DOHH2 (cell line): ENCODE measurements at regions not wholly inside any gene's neighbourhood (a gene's known extent, or its start where the extent isn't known, plus 50 kb on each side); places are given as distances from the start of the nearest gene placed in this dataset.

Experiments used
- H3F3A ChIP-seq: fragments of 200-600 bp; sonication (generic), shearing (Covaris generic); 2 replicates; pipeline ENCODE4 v1.6.0; 2016; ENCODE audit warnings: antibody characterized with exemption, mild to moderate bottlenecking; ENCODE audit not compliant: control insufficient read depth, insufficient read depth
- H3K27ac ChIP-seq: fragments of 200-600 bp; sonication (generic); 2 replicates; pipeline ENCODE4 v1.5.1; 2014; ENCODE audit warnings: low read depth, mild to moderate bottlenecking, low read length, moderate library complexity
- H3K27me3 ChIP-seq: fragments of 200-600 bp; sonication (generic); 2 replicates; pipeline ENCODE4 v1.6.1; 2014; ENCODE audit warnings: mild to moderate bottlenecking, low read length, mixed read lengths; ENCODE audit not compliant: control insufficient read depth
- H3K36me3 ChIP-seq: fragments of 200-600 bp; sonication (generic); 2 replicates; pipeline ENCODE4 v1.6.1; 2014; ENCODE audit warnings: mild to moderate bottlenecking, low read length, moderate library complexity, mixed read lengths; ENCODE audit not compliant: control insufficient read depth
- H3K4me1 ChIP-seq: fragments of 200-600 bp; sonication (generic); 2 replicates; pipeline ENCODE4 v1.6.1; 2014; ENCODE audit warnings: mild to moderate bottlenecking, low read length, mixed read lengths; ENCODE audit not compliant: control insufficient read depth
- H3K4me2 ChIP-seq: fragments of 200-600 bp; sonication (generic); 2 replicates; pipeline ENCODE4 v1.6.0; 2014; ENCODE audit warnings: mild to moderate bottlenecking, low read length, moderate library complexity
- H3K4me3 ChIP-seq: fragments of 200-600 bp; sonication (generic); 2 replicates; pipeline ENCODE4 v1.5.1; 2014; ENCODE audit warnings: mild to moderate bottlenecking, low read length, mixed read lengths
- H3K79me2 ChIP-seq: fragments of 200-600 bp; sonication (generic); 2 replicates; pipeline ENCODE4 v1.6.1; 2014; ENCODE audit warnings: mild to moderate bottlenecking, low read length, mixed read lengths; ENCODE audit not compliant: control insufficient read depth
- H3K9me2 ChIP-seq: fragments of 200-600 bp; sonication (generic); replicated peaks from 2 replicates; pipeline ENCODE4 v1.6.1; 2014; ENCODE audit warnings: mild to moderate bottlenecking, low read length, mixed read lengths; ENCODE audit not compliant: control insufficient read depth
- H3K9me3 ChIP-seq: fragments of 200-600 bp; sonication (generic); 2 replicates; pipeline ENCODE4 v1.6.1; 2014; ENCODE audit warnings: antibody characterized with exemption, low read length, mixed read lengths; ENCODE audit not compliant: control insufficient read depth, insufficient read depth
- H4K20me1 ChIP-seq: fragments of 200-600 bp; sonication (generic); 2 replicates; pipeline ENCODE4 v1.6.0; 2014; ENCODE audit warnings: low read depth, mild to moderate bottlenecking, antibody characterized with exemption, low read length, moderate library complexity; ENCODE audit not compliant: control insufficient read depth, insufficient read depth
- CTCF ChIP-seq: fragments of 200-600 bp; sonication (generic); IDR thresholded peaks from one replicate; pipeline ENCODE4 v1.5.1; 2014; ENCODE audit warnings: antibody characterized with exemption, mild to moderate bottlenecking, low read depth, low read length; ENCODE audit not compliant: poor library complexity, severe bottlenecking
- EZH2phosphoT487 ChIP-seq: fragments of 200-600 bp; sonication (generic); IDR thresholded peaks from 2 replicates; pipeline ENCODE4 v1.6.1; 2017; ENCODE audit warnings: borderline replicate concordance, mild to moderate bottlenecking, antibody characterized with exemption, low read length, moderate library complexity, mixed read lengths

DNA sequence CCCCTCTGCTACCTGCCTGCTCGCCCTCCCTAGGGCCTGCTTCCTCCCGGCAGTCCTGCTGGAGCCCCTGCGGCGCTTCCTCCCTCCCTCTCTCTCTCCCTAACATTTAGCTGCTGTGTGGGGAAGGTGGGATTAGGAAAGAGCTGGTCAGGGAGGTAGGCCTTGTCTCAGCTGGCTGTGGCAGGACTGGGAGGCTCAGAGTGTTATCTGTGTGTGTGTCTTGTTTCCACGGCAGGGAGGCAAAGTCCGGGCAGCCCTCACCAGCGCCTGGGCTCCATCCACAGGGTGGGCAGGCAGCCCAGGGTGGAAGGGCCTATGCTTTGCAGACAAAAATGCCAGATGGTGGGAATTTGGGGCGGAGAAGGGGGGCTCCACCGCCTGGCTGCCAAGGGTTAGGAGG lies 105.7 kb downstream of the RPS24 start:
- Histone ChIP-seq H3K4me2 (no peak overlapping the region), H3K36me3 (no peaks in the 10 kb centered on the region), H3K4me3 (no peak overlapping the region), H3F3A (no peaks in the 10 kb centered on the region), H4K20me1 (no peaks in the 10 kb centered on the region), H3K27me3 (0 out of 2 replicates have a peak, but pooled peaks cover 3% of the 10 kb centered on the region), H3K27ac (no peak overlapping the region), H3K4me1 (no peaks in the 10 kb centered on the region), H3K9me2 (no peaks in the 10 kb centered on the region), H3K79me2 (no peaks in the 10 kb centered on the region), H3K9me3 (no peaks in the 10 kb centered on the region)
- no peak for TF ChIP-seq CTCF
- no peak for TF ChIP-seq EZH2phosphoT487

- no peaks in the 10 kb centered on the region for H4K20me1 ChIP-seq
- no peaks in the 10 kb centered on the region for H3K4me1 ChIP-seq
- TF ChIP-seq EZH2phosphoT487 (no peak), CTCF (no peak)
- 0 out of 2 replicates have a peak, but pooled peaks cover 3% of the 10 kb centered on the region for H3K27me3 ChIP-seq
- no peaks in the 10 kb centered on the region for H3K36me3 ChIP-seq
- no peak overlapping the region for H3K4me3 ChIP-seq
- no peaks in the 10 kb centered on the region for H3K9me2 ChIP-seq
- no peaks in the 10 kb centered on the region for H3K9me3 ChIP-seq
- no peak overlapping the region for H3K27ac ChIP-seq
- H3K4me2 ChIP-seq = no peak overlapping the region
- no peaks in the 10 kb centered on the region for H3K79me2 ChIP-seq
- no peaks in the 10 kb centered on the region for H3F3A ChIP-seq
Observed at GRCh38 chr10:78140066-78140630, 106.5 kb downstream of the RPS24 start.

DNA sequence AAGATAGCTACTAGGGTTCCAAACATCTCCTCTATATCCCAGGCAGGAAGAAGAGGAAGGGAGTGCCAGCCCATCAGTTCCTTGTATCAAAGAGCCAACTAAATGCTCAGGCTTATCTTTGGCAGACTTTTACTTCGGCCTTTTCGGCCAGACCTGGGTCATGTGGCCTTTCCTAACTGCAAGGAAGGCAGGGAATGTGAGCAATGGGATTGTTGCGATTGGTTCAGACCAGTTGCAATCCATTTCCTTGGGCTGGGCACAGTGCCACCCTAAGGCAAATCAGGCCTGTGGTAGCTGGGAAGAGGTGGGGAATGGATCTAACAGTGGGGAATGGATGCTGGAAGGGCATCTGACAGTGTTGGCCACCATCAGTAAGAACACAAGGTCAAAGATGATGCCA lies 109.9 kb downstream of the RPS24 start:
- H3K4me3 ChIP-seq = no peak overlapping the region
- H4K20me1 ChIP-seq = no peaks in the 10 kb centered on the region
- no peaks in the 10 kb centered on the region for H3K9me2 ChIP-seq
- TF ChIP-seq CTCF (no peak), EZH2phosphoT487 (no peak)
- H3F3A ChIP-seq = no peaks in the 10 kb centered on the region
- no peaks in the 10 kb centered on the region for H3K36me3 ChIP-seq
- no peak overlapping the region for H3K27ac ChIP-seq
- no peaks in the 10 kb centered on the region for H3K4me1 ChIP-seq
- no peaks in the 10 kb centered on the region for H3K79me2 ChIP-seq
- H3K27me3 ChIP-seq = no peaks in the 10 kb centered on the region
- H3K4me2 ChIP-seq = no peak overlapping the region
- no peaks in the 10 kb centered on the region for H3K9me3 ChIP-seq

DNA sequence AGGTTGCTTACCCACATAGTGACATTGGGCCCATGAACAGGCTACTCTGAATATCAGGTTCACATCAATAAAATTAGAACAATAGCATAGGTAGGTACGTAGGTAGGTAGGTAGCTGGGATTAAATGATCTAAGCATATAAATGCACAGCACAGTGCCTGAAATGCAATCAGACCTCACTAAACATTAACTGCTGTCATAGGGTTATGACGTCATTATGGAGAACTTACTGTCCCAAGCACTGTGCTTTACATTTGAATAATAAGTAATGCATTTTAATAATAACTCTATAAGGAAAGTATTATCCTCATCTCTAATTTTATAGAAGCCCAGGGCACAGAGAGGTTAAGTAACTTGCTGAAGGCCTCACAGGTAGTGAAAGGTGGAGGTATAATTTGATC lies 112.5 kb downstream of the RPS24 start:
- H3K9me2 ChIP-seq = no peaks in the 10 kb centered on the region
- no peaks in the 10 kb centered on the region for H3K36me3 ChIP-seq
- H3K27me3 ChIP-seq = no peaks in the 10 kb centered on the region
- TF ChIP-seq EZH2phosphoT487 (no peak), CTCF (no peak)
- no peak overlapping the region for H3K4me3 ChIP-seq
- H4K20me1 ChIP-seq = no peaks in the 10 kb centered on the region
- no peaks in the 10 kb centered on the region for H3K79me2 ChIP-seq
- no peaks in the 10 kb centered on the region for H3K4me1 ChIP-seq
- H3K4me2 ChIP-seq = no peak overlapping the region
- no peaks in the 10 kb centered on the region for H3F3A ChIP-seq
- no peak overlapping the region for H3K27ac ChIP-seq
- no peaks in the 10 kb centered on the region for H3K9me3 ChIP-seq
